IPS DF 19.7 (cell line): ENCODE measurements at regions not wholly inside any gene's neighbourhood (a gene's known extent, or its start where the extent isn't known, plus 50 kb on each side); places are given as distances from the start of the nearest gene placed in this dataset.

Source experiments
- DNase-seq: peaks from one replicate; pipeline ENCODE4 v3.0.0-alpha.2; 2013; ENCODE audit warnings: low read depth, low spot score

GRCh38 chr3:135864060-135864459 is 101.5 kb upstream of the PPP2R3A start:
- DNase-seq, result no peak

GRCh38 chr3:135865085-135865484 is 100.4 kb upstream of the PPP2R3A start:
- no peak for DNase-seq

- DNase-seq, result no peak
Observed at GRCh38 chr3:135865553-135865952, 100.0 kb upstream of the PPP2R3A start.

GRCh38 chr3:135867911-135868310 is 97.6 kb upstream of the PPP2R3A start:
- no peak for DNase-seq

DNA sequence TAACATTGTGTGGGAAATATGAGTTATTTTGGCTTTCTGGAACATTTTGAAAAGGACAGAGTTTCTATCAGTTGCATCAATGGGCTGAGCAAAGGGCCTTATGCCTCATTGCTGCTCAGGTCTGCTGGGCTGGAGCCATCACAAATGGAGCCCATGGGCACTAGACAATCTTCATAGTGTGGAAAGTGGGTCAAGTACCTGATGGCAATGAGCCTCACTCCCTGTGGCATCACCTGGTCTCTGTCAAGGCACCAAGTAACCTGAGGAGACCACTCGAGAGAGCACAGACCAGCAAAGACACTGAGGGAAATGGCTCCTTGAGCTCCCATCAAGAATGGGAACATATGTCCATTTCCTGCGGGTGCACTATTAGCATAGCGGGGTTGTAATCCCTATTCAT is 96.7 kb upstream of the PPP2R3A start:
- DNase-seq, result no peak

- no peak for DNase-seq
Observed at GRCh38 chr3:135869439-135870105, 96.0 kb upstream of the PPP2R3A start.

DNA sequence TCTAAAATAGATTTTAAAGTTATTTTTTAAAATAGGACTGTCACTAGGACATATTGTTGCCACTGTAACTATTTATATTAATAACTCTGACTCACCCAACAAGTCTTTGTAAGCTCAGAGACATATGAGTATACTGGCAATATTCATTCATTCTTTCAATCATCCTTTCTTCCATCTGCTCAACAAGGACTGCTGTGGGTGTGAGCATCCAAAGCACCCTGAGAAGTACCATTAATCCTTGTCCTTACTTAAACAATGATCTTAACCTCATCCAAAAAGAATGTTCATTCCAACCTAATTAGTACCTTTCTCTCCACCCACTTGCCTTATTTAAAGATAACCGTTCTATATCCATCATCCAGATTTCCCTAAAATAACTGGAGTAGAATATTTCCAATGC is 94.2 kb upstream of the PPP2R3A start:
- no peak for DNase-seq

- DNase-seq, result no peak
Observed at GRCh38 chr3:135874035-135874434, 91.5 kb upstream of the PPP2R3A start.

- no peak for DNase-seq
Observed at GRCh38 chr3:135878501-135878900, 87.0 kb upstream of the PPP2R3A start.

GRCh38 chr3:135885885-135886284 is 79.6 kb upstream of the PPP2R3A start:
- DNase-seq, result no peak

DNA sequence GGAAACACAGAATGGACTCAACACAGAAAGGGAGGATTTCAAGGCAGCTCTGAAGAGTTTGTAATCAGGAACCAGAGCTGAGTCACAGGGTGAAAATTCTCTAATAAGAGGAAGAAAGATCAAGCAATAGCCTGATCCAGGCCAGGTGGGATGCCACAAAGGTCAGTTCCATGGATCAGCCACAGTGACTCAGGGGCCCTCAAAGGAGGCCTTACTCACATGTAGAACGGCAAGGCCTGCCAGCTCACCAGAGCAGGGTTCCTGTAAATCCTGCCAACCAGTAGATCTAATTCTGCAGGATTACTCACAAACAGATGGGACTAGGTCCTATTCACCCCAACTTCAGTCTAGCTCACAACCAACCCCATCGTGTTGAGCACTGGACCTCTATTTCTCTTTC is 78.3 kb upstream of the PPP2R3A start:
- DNase-seq, result no peak

- DNase-seq, result no peak
Observed at GRCh38 chr3:135889443-135889842, 76.1 kb upstream of the PPP2R3A start.

- DNase-seq, result no peak
Observed at GRCh38 chr3:135891121-135891520, 74.4 kb upstream of the PPP2R3A start.

GRCh38 chr3:135895106-135895733 is 70.3 kb upstream of the PPP2R3A start:
- no peak for DNase-seq

DNA sequence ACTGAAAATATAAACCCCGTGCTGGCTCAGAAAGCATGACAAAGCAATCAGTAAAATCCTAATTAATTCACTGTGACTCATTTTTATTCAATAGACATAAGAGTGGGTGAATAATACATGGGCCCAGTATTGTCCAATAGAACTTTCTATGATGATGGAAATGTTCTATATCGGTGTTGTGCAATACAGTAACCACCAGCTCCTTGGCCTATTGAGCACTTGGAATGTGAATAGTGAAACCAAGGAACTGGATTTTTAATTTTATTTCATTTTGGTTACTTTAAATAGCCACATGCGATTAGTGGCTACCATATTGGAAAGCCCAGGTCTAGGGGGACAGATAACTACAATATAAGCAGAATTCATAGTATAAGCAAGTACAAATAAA is 69.8 kb upstream of the PPP2R3A start:
- DNase-seq, result no peak

DNA sequence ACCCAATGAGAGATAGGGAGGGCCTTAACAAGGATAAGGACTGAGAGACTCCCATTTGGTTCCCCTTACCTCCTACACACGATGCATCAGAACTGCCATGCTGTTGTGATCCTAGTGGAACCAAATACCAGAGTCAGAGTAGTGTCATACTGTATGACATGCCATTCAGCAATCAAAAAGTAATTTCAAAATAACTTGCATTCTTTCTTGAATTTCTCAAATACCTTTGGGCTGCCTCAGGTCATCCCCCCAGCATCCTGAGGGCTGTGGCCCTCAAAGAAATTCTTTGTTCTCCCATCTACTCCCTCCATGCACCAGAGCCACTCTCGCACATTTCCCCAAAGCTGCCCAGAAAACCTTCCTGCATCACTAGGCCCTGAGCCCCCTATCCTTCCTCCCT is 68.9 kb upstream of the PPP2R3A start:
- no peak for DNase-seq

DNA sequence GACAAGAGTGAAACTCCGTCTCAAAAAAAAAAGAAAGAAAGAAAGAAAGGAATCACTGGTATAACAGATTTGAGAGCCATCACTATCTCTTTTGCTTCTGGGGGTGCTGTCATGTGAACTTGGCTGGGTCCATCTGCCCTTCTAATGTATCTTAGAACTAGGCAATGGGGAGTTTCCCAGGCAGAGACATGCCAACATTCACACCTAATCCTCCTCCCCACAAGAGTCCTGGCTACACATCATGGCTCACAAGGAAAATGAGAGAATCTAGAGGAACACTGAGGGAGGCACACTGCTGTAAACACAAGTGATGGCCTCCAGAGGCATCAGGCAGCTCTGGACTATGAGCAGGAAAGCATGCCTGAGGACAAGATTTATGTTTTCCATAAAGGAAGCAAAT is 67.8 kb upstream of the PPP2R3A start:
- DNase-seq, result no peak

GRCh38 chr3:135898774-135899173 is 66.8 kb upstream of the PPP2R3A start:
- no peak for DNase-seq

- no peak for DNase-seq
Observed at GRCh38 chr3:135905058-135905724, 60.3 kb upstream of the PPP2R3A start.

DNA sequence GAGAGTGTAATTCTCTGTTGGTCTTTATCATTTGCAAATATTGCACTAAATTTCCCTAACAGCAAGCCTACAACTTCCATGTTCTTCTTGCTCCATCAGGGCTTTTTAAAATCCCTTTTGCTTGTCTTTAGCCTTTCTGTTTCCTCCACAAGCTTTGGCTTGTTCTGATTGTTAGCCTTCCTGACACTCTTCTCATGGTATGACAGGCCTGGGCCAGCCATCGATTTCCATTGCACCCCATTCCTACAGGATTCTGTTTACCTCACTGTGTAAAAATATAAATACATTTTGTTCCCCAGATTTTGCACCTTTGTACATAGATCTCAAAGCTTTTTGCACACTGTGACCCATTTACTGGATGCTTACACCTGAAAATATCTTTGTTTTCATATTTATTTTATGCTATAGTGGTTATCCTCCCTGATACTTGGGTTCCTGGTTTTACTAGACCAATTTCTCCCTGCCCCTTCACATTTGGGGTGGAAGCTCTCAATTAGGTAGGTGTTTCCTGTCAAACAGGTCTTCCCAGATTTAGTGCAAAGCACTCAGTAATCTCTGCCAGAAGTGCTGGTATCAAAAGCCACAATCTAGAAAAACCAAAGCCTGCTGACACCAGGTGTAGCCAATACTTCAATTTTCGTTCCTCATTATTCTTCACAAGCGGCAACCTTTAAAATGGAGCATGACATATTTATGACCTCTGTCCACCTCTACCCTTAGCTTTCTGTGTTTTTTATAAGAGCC is 57.9 kb upstream of the PPP2R3A start:
- no peak for DNase-seq

GRCh38 chr3:135908225-135908624 is 57.3 kb upstream of the PPP2R3A start:
- DNase-seq, result no peak

DNA sequence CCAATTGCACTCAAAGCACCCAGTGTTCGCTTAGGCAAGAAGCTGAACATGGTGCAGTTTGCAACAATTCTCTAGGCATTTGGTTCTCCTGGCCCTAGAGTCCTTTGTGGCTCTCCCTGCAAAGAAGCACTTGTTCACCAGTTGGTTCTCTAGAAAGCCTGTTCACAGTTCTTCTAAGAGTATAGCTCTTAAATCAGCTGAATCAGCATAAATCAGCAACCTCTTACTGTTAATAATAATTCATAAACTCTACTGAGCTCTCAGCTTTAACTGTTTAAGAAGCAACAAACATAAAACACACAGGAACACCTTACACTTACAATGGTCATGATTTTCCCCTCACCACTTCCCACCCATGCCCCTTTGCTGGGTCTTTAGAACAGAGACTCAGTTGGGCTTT is 56.8 kb upstream of the PPP2R3A start:
- no peak for DNase-seq
